ENCODE measurements at regions not wholly inside any gene's neighbourhood (a gene's known extent, or its start where the extent isn't known, plus 50 kb on each side); places are given as distances from the start of the nearest gene placed in this dataset.

DNA sequence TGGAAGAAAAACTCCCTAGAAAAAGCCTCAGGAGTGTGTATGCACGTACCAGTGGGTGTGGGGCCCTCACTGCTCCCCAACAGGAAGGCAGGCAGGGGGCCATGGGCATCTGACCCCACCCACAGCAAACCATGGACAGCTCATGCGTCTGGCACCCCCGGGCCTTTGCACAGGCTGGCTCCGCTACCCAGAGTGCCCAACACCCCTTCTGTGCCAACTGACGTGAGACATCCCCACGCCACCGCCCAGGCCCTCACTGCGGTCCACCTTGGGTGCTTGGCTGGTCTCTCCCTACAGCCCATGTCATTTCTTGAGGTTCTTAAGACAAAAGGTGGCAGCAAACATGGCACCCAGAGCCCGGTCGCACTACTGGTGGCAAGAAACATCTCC, 91.4 kb downstream of the NCOR2 start:
- peaks cover 3% of the 10 kb centered on the region; the same call in 1 of the 2 replicates for H3K36me3 ChIP-seq (ENCODE audit: low read length)
- no peaks in the 10 kb centered on the region for H3K9me2 ChIP-seq (replicated peaks; ENCODE audit: insufficient read depth, low read length)
- H3K4me2 ChIP-seq (ENCODE audit: low read depth, low read length, poor library complexity, severe bottlenecking) = no peak overlapping the region
- no peaks in the 10 kb centered on the region for H4K20me1 ChIP-seq (ENCODE audit: low read depth, low read length)
- no peak overlapping the region for H3K9ac ChIP-seq (ENCODE audit: low read length)
- TF ChIP-seq, protein P1, sequence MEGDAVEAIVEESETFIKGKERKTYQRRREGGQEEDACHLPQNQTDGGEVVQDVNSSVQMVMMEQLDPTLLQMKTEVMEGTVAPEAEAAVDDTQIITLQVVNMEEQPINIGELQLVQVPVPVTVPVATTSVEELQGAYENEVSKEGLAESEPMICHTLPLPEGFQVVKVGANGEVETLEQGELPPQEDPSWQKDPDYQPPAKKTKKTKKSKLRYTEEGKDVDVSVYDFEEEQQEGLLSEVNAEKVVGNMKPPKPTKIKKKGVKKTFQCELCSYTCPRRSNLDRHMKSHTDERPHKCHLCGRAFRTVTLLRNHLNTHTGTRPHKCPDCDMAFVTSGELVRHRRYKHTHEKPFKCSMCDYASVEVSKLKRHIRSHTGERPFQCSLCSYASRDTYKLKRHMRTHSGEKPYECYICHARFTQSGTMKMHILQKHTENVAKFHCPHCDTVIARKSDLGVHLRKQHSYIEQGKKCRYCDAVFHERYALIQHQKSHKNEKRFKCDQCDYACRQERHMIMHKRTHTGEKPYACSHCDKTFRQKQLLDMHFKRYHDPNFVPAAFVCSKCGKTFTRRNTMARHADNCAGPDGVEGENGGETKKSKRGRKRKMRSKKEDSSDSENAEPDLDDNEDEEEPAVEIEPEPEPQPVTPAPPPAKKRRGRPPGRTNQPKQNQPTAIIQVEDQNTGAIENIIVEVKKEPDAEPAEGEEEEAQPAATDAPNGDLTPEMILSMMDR (IDR thresholded peaks at IDR 0.05; ENCODE audit: insufficient read depth, low read length, poor library complexity, severe bottlenecking) = no peak
- no peak for TF ChIP-seq EZH2phosphoT487 (conservative IDR thresholded peaks at IDR 0.05; ENCODE audit: low read length)
- H3K4me3 ChIP-seq (ENCODE audit: insufficient read depth, low read length, poor library complexity, severe bottlenecking) = no peak overlapping the region
- no peaks in the 10 kb centered on the region for H3F3A ChIP-seq (ENCODE audit: insufficient read depth)
- no peak overlapping the region for H3K27ac ChIP-seq (ENCODE audit: low read depth, low read length)
- no peaks in the 10 kb centered on the region for H3K27me3 ChIP-seq (ENCODE audit: low read length)
- H3K79me2 ChIP-seq (ENCODE audit: insufficient read depth, low read length) = no peaks in the 10 kb centered on the region
- no peak overlapping the region for H2AFZ ChIP-seq (ENCODE audit: low read depth, low read length, severe bottlenecking)
- H3K9me3 ChIP-seq (ENCODE audit: insufficient read depth, low read length) = no peaks in the 10 kb centered on the region; the same call in 1 of the 2 replicates

DNA sequence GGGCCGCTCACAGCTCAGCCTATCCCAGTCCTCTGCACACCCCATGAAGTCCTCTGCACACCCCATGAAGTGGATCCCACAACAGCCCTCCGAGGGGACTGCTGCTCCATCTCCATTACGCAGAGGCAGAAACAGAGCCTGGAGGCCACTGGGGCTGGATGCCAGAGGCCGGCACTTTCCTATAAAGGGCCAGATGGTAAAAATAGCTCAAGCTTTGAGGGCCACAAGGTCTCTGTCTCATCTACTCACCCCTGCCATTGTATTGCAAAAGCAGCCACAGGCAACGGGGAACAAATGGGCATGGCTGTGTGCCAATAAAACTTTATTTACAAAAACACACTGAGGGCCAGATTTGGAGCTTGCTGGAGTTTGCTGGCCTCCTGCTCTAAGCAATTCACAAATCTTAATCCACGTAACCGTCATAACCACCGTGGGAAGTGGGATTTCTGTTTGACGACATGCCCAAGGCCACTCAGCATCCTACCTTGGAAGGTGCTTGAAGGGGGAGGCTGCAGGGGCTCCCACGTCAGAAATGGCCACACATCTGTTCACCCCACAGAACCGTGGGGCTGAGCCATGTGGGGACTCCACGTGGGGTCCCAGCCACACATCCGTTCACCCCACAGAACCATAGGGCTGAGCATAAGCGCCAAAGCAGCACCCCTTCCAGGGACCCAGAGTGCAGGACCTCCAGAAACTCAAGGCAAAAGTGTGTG, 92.0 kb downstream of the NCOR2 start:
- peaks cover 3% of the 10 kb centered on the region; the same call in 1 of the 2 replicates for H3K36me3 ChIP-seq (ENCODE audit: low read length)

DNA sequence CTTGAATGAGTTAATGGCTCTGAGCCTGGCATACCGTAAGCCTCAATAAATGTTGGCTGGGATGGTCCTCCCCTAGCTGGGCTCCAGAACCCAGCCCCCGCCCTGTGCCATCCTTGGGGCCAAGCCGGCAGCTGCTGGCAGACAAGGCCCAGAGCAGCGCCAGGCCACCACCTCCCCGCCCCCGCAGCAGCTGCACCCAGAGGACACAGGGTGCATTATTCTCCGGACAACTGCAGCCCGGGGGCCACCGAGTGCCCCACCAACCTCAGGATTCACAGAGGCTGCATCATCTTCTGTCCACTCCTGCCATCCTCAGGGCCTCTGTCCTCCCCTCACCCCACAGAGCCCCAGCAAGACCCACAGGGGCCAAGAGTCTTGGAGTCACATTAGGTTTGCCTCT, 92.7 kb downstream of the NCOR2 start:
- Histone ChIP-seq H3K4me3 (ENCODE audit: insufficient read depth, low read length, poor library complexity, severe bottlenecking) (no peak overlapping the region), H2AFZ (ENCODE audit: low read depth, low read length, severe bottlenecking) (no peak overlapping the region), H3K9ac (ENCODE audit: low read length) (no peak overlapping the region), H3K9me3 (ENCODE audit: insufficient read depth, low read length) (no peaks in the 10 kb centered on the region; the same call in 1 of the 2 replicates), H3K27me3 (ENCODE audit: low read length) (no peaks in the 10 kb centered on the region), H3K27ac (ENCODE audit: low read depth, low read length) (no peak overlapping the region), H3F3A (ENCODE audit: insufficient read depth) (no peaks in the 10 kb centered on the region), H3K9me2 (replicated peaks; ENCODE audit: insufficient read depth, low read length) (no peaks in the 10 kb centered on the region), H3K79me2 (ENCODE audit: insufficient read depth, low read length) (no peaks in the 10 kb centered on the region), H3K4me2 (ENCODE audit: low read depth, low read length, poor library complexity, severe bottlenecking) (no peak overlapping the region), H3K36me3 (ENCODE audit: low read length) (peaks cover 3% of the 10 kb centered on the region; the same call in 1 of the 2 replicates), H4K20me1 (ENCODE audit: low read depth, low read length) (no peaks in the 10 kb centered on the region)
- TF ChIP-seq, protein P1 (IDR thresholded peaks at IDR 0.05; ENCODE audit: insufficient read depth, low read length, poor library complexity, severe bottlenecking) = no peak
- no peak for TF ChIP-seq EZH2phosphoT487 (conservative IDR thresholded peaks at IDR 0.05; ENCODE audit: low read length)

More for the DNA sequence above, 92.0 kb downstream of the NCOR2 start:
- no peaks in the 10 kb centered on the region for H4K20me1 ChIP-seq (ENCODE audit: low read depth, low read length)
- H3K27me3 ChIP-seq (ENCODE audit: low read length) = no peaks in the 10 kb centered on the region
- no peaks in the 10 kb centered on the region; the same call in 1 of the 2 replicates for H3K9me3 ChIP-seq (ENCODE audit: insufficient read depth, low read length)
- H3K9me2 ChIP-seq (replicated peaks; ENCODE audit: insufficient read depth, low read length) = no peaks in the 10 kb centered on the region
- H3K27ac ChIP-seq (ENCODE audit: low read depth, low read length) = no peak overlapping the region
- H3F3A ChIP-seq (ENCODE audit: insufficient read depth) = no peaks in the 10 kb centered on the region
- H3K79me2 ChIP-seq (ENCODE audit: insufficient read depth, low read length) = no peaks in the 10 kb centered on the region
- no peak overlapping the region for H3K4me2 ChIP-seq (ENCODE audit: low read depth, low read length, poor library complexity, severe bottlenecking)
- H3K4me3 ChIP-seq (ENCODE audit: insufficient read depth, low read length, poor library complexity, severe bottlenecking) = no peak overlapping the region
- H3K9ac ChIP-seq (ENCODE audit: low read length) = no peak overlapping the region
- no peak overlapping the region for H2AFZ ChIP-seq (ENCODE audit: low read depth, low read length, severe bottlenecking)
- TF ChIP-seq EZH2phosphoT487 (conservative IDR thresholded peaks at IDR 0.05; ENCODE audit: low read length) = no peak
- TF ChIP-seq, protein P1 (IDR thresholded peaks at IDR 0.05; ENCODE audit: insufficient read depth, low read length, poor library complexity, severe bottlenecking) = no peak

All from SU-DHL-6 (cell line).